Endothelial cell of umbilical vein (primary cell): ENCODE measurements at regions not wholly inside any gene's neighbourhood (a gene's known extent, or its start where the extent isn't known, plus 50 kb on each side); places are given as distances from the start of the nearest gene placed in this dataset.

Experiments used
- BruUV-seq: library from RNA; stranded (reverse); fragments of 400-500 nt; replicated peaks from 2 replicates; lab custom pipeline; 2021; lab: Mats Ljungman, UMichigan
- CTCF ChIA-PET: fragments of 300-600, 350-600 bp; sonication (Branson Sonifier 250); formaldehyde crosslinking; loops from one replicate; lab custom pipeline; 2021; ENCODE audit warnings: antibody characterized with exemption, inconsistent platforms; lab: Charles Lee
- POLR2A ChIA-PET: fragments of 300-600, 350-600 bp; sonication (Branson Sonifier 250); formaldehyde crosslinking; loops from one replicate; lab custom pipeline; 2021; ENCODE audit warnings: antibody characterized with exemption, inconsistent platforms; lab: Charles Lee
- DNase-seq: peaks from one replicate; pipeline ENCODE4 v3.0.0-alpha.2; 2011; ENCODE audit warnings: low read depth, low spot score
- FAIRE-seq: peaks from 2 replicates; lab custom pipeline; 2011; peaks lifted over from hg19 to GRCh38; lab: Jason Lieb, UNC
- H2AFZ ChIP-seq: 2 replicates; pipeline ENCODE4 v1.6.0; 2012; ENCODE audit warnings: low read depth, low read length, control low read depth, inconsistent platforms
- H3K27ac ChIP-seq: 2 replicates; pipeline ENCODE4 v1.5.1; 2011; ENCODE audit warnings: low read depth, mild to moderate bottlenecking, control low read depth, low read length, moderate library complexity; ENCODE audit not compliant: insufficient read depth
- H3K27me3 ChIP-seq, 2 experiments: 2 replicates each; pipeline versions ENCODE4 v1.6.0 to v1.6.1; 2011; ENCODE audit warnings: low read length in 2 of 2, mixed read lengths in 1 of 2; ENCODE audit not compliant: control insufficient read depth in 2 of 2, insufficient read depth in 2 of 2
- H3K36me3 ChIP-seq, 2 experiments: 2 replicates in 1 of 2; 3 replicates in 1 of 2; pipeline ENCODE4 v1.5.1; 2011; ENCODE audit warnings: low read length in 2 of 2, mild to moderate bottlenecking in 1 of 2, moderate library complexity in 1 of 2; ENCODE audit not compliant: control insufficient read depth in 2 of 2, insufficient read depth in 2 of 2; ENCODE audit errors: extremely low read depth in 1 of 2
- H3K4me1 ChIP-seq: 3 replicates; pipeline ENCODE4 v1.5.1; 2011; ENCODE audit warnings: mild to moderate bottlenecking, low read length; ENCODE audit not compliant: control insufficient read depth, insufficient read depth; ENCODE audit errors: extremely low read depth
- H3K4me2 ChIP-seq: 2 replicates; pipeline ENCODE4 v1.6.1; 2011; ENCODE audit warnings: low read length, control low read depth, mixed read lengths; ENCODE audit not compliant: insufficient read depth
- H3K4me3 ChIP-seq, 3 experiments: fragments of 200-600 bp in 1 of 3; sonication (generic), shearing (Covaris generic) in 1 of 3; replicated peaks in 1 of 3; 2 replicates each; pipeline ENCODE4 v1.5.1; 2011 to 2016; ENCODE audit warnings: control low read depth in 3 of 3, low read length in 3 of 3, mild to moderate bottlenecking in 2 of 3, inconsistent platforms in 1 of 3, low read depth in 1 of 3, moderate library complexity in 1 of 3; ENCODE audit not compliant: insufficient read depth in 1 of 3
- H3K79me2 ChIP-seq: 2 replicates; pipeline ENCODE4 v1.6.0; 2012; ENCODE audit warnings: low read length, inconsistent platforms; ENCODE audit not compliant: control insufficient read depth, insufficient read depth
- H3K9ac ChIP-seq: replicated peaks from 2 replicates; pipeline ENCODE3; 2011; ENCODE audit warnings: low read length, control low read depth; ENCODE audit not compliant: insufficient read depth; ENCODE audit errors: extremely low read depth
- H3K9me1 ChIP-seq: replicated peaks from 3 replicates; pipeline ENCODE4 v1.6.0; 2011; ENCODE audit warnings: mild to moderate bottlenecking, low read length; ENCODE audit not compliant: control insufficient read depth, insufficient read depth; ENCODE audit errors: extremely low read depth
- H3K9me3 ChIP-seq: replicated peaks from 2 replicates; pipeline ENCODE4 v1.5.1; 2012; ENCODE audit warnings: low read length, inconsistent platforms; ENCODE audit not compliant: control insufficient read depth, insufficient read depth
- H4K20me1 ChIP-seq: replicated peaks from 2 replicates; pipeline ENCODE3; 2011; ENCODE audit warnings: mild to moderate bottlenecking, low read length; ENCODE audit not compliant: control insufficient read depth, insufficient read depth; ENCODE audit errors: extremely low read depth
- CTCF ChIP-seq, 2 donors: IDR thresholded peaks; 1 replicate in 1 of 2; 2 replicates in 1 of 2; pipeline ENCODE4 v1.5.1; 2011; ENCODE audit warnings: low read length in 2 of 2, mild to moderate bottlenecking in 2 of 2, moderate library complexity in 2 of 2, control low read depth in 1 of 2, inconsistent platforms in 1 of 2, low read depth in 1 of 2; ENCODE audit not compliant: insufficient read depth in 1 of 2; ENCODE audit errors: extremely low read depth in 1 of 2
- EZH2 ChIP-seq: IDR thresholded peaks from 2 replicates; pipeline ENCODE4 v1.6.1; 2012; ENCODE audit warnings: borderline replicate concordance, low read depth, mild to moderate bottlenecking, moderate library complexity, low read length, inconsistent platforms; ENCODE audit not compliant: severe bottlenecking
- FOS ChIP-seq: IDR thresholded peaks from 2 replicates; pipeline ENCODE4 v1.6.1; 2011; ENCODE audit warnings: mild to moderate bottlenecking, low read length, moderate library complexity, borderline replicate concordance; ENCODE audit not compliant: insufficient read depth
- GATA2 ChIP-seq: IDR thresholded peaks from 2 replicates; pipeline ENCODE4 v1.7.0; 2011; ENCODE audit warnings: low read depth, mild to moderate bottlenecking, moderate library complexity, mixed read lengths, low read length; ENCODE audit not compliant: insufficient read length, insufficient read depth
- JUN ChIP-seq: IDR thresholded peaks from 2 replicates; pipeline ENCODE4 v1.6.1; 2011; ENCODE audit warnings: borderline replicate concordance, low read depth; ENCODE audit not compliant: insufficient read length, insufficient read depth
- MAX ChIP-seq: IDR thresholded peaks from 2 replicates; pipeline ENCODE4 v1.6.1; 2011; ENCODE audit not compliant: insufficient read depth, insufficient read length
- MYC ChIP-seq: IDR thresholded peaks from one replicate; pipeline ENCODE4 v1.6.1; 2011; ENCODE audit warnings: mild to moderate bottlenecking, low read depth, low read length
- POLR2A ChIP-seq: IDR thresholded peaks from 2 replicates; pipeline ENCODE4 v1.6.1; 2012; ENCODE audit warnings: low read depth, mild to moderate bottlenecking, control low read depth, low read length
- POLR2AphosphoS5 ChIP-seq: IDR thresholded peaks from 2 replicates; pipeline ENCODE4 v1.6.1; 2012; ENCODE audit warnings: low read depth, mild to moderate bottlenecking, control low read depth, low read length, moderate library complexity; ENCODE audit not compliant: insufficient read depth
- dilution Hi-C: fragments of 300-500 bp; cut with MboI; formaldehyde crosslinking; loops from one replicate; pipeline ENCODE4 v1.15.0; 2019; ENCODE audit warnings: low sequenced_read_pairs; ENCODE audit not compliant: extremely low pct_ligation_motif_present
- intact Hi-C: fragments of 100-400 bp; cut with micrococcal nuclease; formaldehyde crosslinking; loops from one replicate; pipeline ENCODE4 v1.10.0; 2022

- ChIA-PET CTCF (interaction anchor here (0.5 to 1.3 kb wide), 2 partner anchors 38 to 1588 kb away, joined by 3 to 5 read pairs; no protein-coding TSS in a partner anchor), POLR2A (no interaction called here)
- intact Hi-C loops (no loop called here), dilution Hi-C loops (no loop called here)
- H3K79me2 ChIP-seq = no peaks in the 10 kb centered on the region
- H3K9ac ChIP-seq = no peak overlapping the region
- H3K9me3 ChIP-seq = no peaks in the 10 kb centered on the region
- H3K4me1 ChIP-seq = no peaks in the 10 kb centered on the region
- no peak for TF ChIP-seq JUN
- no peak for TF ChIP-seq MYC
- TF ChIP-seq CTCF (IDR thresholded peaks at IDR 0.05; ENCODE audit: extremely low read depth in 1 of 2, insufficient read depth in 1 of 2, low read depth in 1 of 2, low read length in 2 of 2) = no peak
- TF ChIP-seq POLR2A = no peak
- TF ChIP-seq FOS = no peak
- no peak for TF ChIP-seq POLR2AphosphoS5
- TF ChIP-seq MAX = no peak
- TF ChIP-seq GATA2 = no peak
- TF ChIP-seq EZH2 = no peak
- no peaks in the 10 kb centered on the region for H3K9me1 ChIP-seq
- FAIRE-seq (no peak), DNase-seq (no peak)
- H3K4me2 ChIP-seq = no peak overlapping the region
- H3K36me3 ChIP-seq = no peaks in the 10 kb centered on the region
- no peak overlapping the region for H3K27ac ChIP-seq
- no peaks in the 10 kb centered on the region for H3K27me3 ChIP-seq
- no TSS peak for BruUV-seq
- H4K20me1 ChIP-seq = no peaks in the 10 kb centered on the region
- H3K4me3 ChIP-seq = no peak overlapping the region
- no peak overlapping the region for H2AFZ ChIP-seq
Measured at GRCh38 chr2:204337638-204338037, 207.6 kb upstream of the PARD3B start.
